ENCODE measurements at regions not wholly inside any gene's neighbourhood (a gene's known extent, or its start where the extent isn't known, plus 50 kb on each side); places are given as distances from the start of the nearest gene placed in this dataset.

GRCh38 chr18:60100778-60101177 lies 201.0 kb downstream of the PMAIP1 start:
- CTCF ChIA-PET: no interaction called here
- H3K36me3 Mint-ChIP-seq (ENCODE audit: insufficient read depth, unreplicated experiment): no peaks in the 10 kb centered on the region
- POLR2A ChIA-PET: no interaction called here
- H3K9me3 Mint-ChIP-seq (ENCODE audit: unreplicated experiment): no peaks in the 10 kb centered on the region
- no peak for DNase-seq
- Histone ChIP-seq H3K27me3 (replicated peaks; ENCODE audit: control insufficient read depth, insufficient read depth, low read length) (no peaks in the 10 kb centered on the region), H3K4me3 (ENCODE audit: low read depth, low read length) (no peak overlapping the region), H3K36me3 (ENCODE audit: control insufficient read depth, insufficient read depth, low read length) (no peaks in the 10 kb centered on the region), H3K4me1 (no peaks in the 10 kb centered on the region), H3K9me3 (no peaks in the 10 kb centered on the region)
- H3K27me3 Mint-ChIP-seq (ENCODE audit: insufficient read depth, unreplicated experiment): no peaks in the 10 kb centered on the region
- no peaks in the 10 kb centered on the region for H3K4me1 Mint-ChIP-seq (ENCODE audit: low read depth, unreplicated experiment)
- H3K4me3 Mint-ChIP-seq (ENCODE audit: unreplicated experiment): no peak overlapping the region
- intact Hi-C loops (cut with micrococcal nuclease; ENCODE audit: unreplicated experiment): no loop called here
- H3K27ac Mint-ChIP-seq (ENCODE audit: unreplicated experiment): no peak overlapping the region
- no TSS peak for BruUV-seq (replicated peaks)
- no peak for TF ChIP-seq CTCF (IDR thresholded peaks at IDR 0.05; ENCODE audit: insufficient read depth in 1 of 2, low read depth in 1 of 2, low read length in 1 of 2, severe bottlenecking in 1 of 2, unreplicated experiment in 1 of 2)

- Histone ChIP-seq H3K4me3 (ENCODE audit: low read depth, low read length) (no peak overlapping the region), H3K27me3 (replicated peaks; ENCODE audit: control insufficient read depth, insufficient read depth, low read length) (no peaks in the 10 kb centered on the region), H3K4me1 (no peaks in the 10 kb centered on the region), H3K9me3 (no peaks in the 10 kb centered on the region), H3K36me3 (ENCODE audit: control insufficient read depth, insufficient read depth, low read length) (no peaks in the 10 kb centered on the region)
- ChIA-PET CTCF (no interaction called here), POLR2A (no interaction called here)
- Mint-ChIP-seq H3K27me3 (ENCODE audit: insufficient read depth, unreplicated experiment) (no peaks in the 10 kb centered on the region), H3K4me1 (ENCODE audit: low read depth, unreplicated experiment) (no peaks in the 10 kb centered on the region), H3K9me3 (ENCODE audit: unreplicated experiment) (no peaks in the 10 kb centered on the region), H3K36me3 (ENCODE audit: insufficient read depth, unreplicated experiment) (no peaks in the 10 kb centered on the region), H3K27ac (ENCODE audit: unreplicated experiment) (no peak overlapping the region), H3K4me3 (ENCODE audit: unreplicated experiment) (no peak overlapping the region)
- no peak for DNase-seq
- no TSS peak for BruUV-seq (replicated peaks)
- no peak for TF ChIP-seq CTCF (IDR thresholded peaks at IDR 0.05; ENCODE audit: insufficient read depth in 1 of 2, low read depth in 1 of 2, low read length in 1 of 2, severe bottlenecking in 1 of 2, unreplicated experiment in 1 of 2)
- intact Hi-C loops (cut with micrococcal nuclease; ENCODE audit: unreplicated experiment): no loop called here
Measured at GRCh38 chr18:60099709-60100108, 199.9 kb downstream of the PMAIP1 start.

GRCh38 chr18:60096428-60096827 lies 196.6 kb downstream of the PMAIP1 start:
- DNase-seq: no peak
- Mint-ChIP-seq H3K27me3 (ENCODE audit: insufficient read depth, unreplicated experiment) (no peaks in the 10 kb centered on the region), H3K27ac (ENCODE audit: unreplicated experiment) (no peak overlapping the region), H3K4me1 (ENCODE audit: low read depth, unreplicated experiment) (no peaks in the 10 kb centered on the region), H3K4me3 (ENCODE audit: unreplicated experiment) (no peak overlapping the region), H3K36me3 (ENCODE audit: insufficient read depth, unreplicated experiment) (no peaks in the 10 kb centered on the region), H3K9me3 (ENCODE audit: unreplicated experiment) (no peaks in the 10 kb centered on the region)
- Histone ChIP-seq H3K27me3 (replicated peaks; ENCODE audit: control insufficient read depth, insufficient read depth, low read length) (no peaks in the 10 kb centered on the region), H3K4me1 (no peaks in the 10 kb centered on the region), H3K36me3 (ENCODE audit: control insufficient read depth, insufficient read depth, low read length) (no peaks in the 10 kb centered on the region), H3K4me3 (ENCODE audit: low read depth, low read length) (no peak overlapping the region), H3K9me3 (no peaks in the 10 kb centered on the region)
- TF ChIP-seq CTCF (IDR thresholded peaks at IDR 0.05; ENCODE audit: insufficient read depth in 1 of 2, low read depth in 1 of 2, low read length in 1 of 2, severe bottlenecking in 1 of 2, unreplicated experiment in 1 of 2): no peak
- ChIA-PET POLR2A (no interaction called here), CTCF (no interaction called here)
- intact Hi-C loops (cut with micrococcal nuclease; ENCODE audit: unreplicated experiment): no loop called here
- BruUV-seq (replicated peaks): no TSS peak

Measured in Caco-2 (cell line).